GM12875 (cell line): ENCODE measurements at regions not wholly inside any gene's neighbourhood (a gene's known extent, or its start where the extent isn't known, plus 50 kb on each side); places are given as distances from the start of the nearest gene placed in this dataset.

Experiments
- H3K4me3 ChIP-seq: one replicate; pipeline ENCODE4 v1.5.1; 2011; ENCODE audit warnings: low read depth, low read length, control low read depth
- TF ChIP-seq, protein P1 (sequence below): IDR thresholded peaks from 2 replicates; pipeline ENCODE4 v1.5.1; 2011; ENCODE audit warnings: low read depth, mild to moderate bottlenecking, control low read depth, inconsistent platforms, low read length, moderate library complexity, borderline replicate concordance; ENCODE audit not compliant: insufficient read depth

- H3K4me3 ChIP-seq, result no peak overlapping the region
- TF ChIP-seq, protein P1, sequence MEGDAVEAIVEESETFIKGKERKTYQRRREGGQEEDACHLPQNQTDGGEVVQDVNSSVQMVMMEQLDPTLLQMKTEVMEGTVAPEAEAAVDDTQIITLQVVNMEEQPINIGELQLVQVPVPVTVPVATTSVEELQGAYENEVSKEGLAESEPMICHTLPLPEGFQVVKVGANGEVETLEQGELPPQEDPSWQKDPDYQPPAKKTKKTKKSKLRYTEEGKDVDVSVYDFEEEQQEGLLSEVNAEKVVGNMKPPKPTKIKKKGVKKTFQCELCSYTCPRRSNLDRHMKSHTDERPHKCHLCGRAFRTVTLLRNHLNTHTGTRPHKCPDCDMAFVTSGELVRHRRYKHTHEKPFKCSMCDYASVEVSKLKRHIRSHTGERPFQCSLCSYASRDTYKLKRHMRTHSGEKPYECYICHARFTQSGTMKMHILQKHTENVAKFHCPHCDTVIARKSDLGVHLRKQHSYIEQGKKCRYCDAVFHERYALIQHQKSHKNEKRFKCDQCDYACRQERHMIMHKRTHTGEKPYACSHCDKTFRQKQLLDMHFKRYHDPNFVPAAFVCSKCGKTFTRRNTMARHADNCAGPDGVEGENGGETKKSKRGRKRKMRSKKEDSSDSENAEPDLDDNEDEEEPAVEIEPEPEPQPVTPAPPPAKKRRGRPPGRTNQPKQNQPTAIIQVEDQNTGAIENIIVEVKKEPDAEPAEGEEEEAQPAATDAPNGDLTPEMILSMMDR, result no peak
Measured at GRCh38 chr16:80231121-80231520, 309.7 kb upstream of the DYNLRB2 start.

DNA sequence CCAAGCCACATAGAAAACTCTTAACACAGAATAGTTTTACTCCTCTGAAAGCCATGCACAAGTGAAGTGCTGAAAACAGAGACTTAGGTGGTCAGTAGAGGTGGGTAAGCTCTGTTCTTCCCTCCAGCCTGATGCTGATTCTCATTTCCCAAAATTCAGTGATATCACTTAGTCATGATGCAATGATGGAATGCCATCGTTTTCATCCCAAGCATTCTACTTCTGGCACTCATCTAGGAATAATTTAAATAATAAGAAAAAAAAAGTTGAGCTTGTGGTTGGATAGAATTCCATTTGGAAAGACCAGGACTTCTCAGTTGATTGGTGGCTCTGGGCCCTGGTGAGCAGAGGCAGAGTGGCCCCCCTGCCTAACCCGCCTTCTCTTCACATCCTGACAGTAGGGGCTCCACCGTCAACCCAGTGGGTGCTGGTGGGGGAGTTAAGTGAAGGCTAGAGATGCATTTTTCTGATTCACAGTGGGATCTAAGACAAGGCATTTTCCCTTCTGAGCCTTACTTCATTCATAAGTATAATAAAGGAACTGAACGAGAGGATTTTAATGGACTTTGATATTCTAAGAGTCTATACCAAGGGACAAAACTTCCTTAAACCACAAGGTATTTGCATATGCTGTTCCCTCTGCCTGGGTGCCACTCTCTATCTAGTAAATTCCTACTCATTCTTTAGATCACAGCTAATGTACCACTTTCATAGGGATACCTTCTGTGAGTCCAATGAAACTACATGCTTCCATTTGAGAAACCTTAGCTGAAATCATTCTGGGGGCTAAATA lies 310.3 kb upstream of the DYNLRB2 start:
- no peak overlapping the region for H3K4me3 ChIP-seq
- TF ChIP-seq, protein P1, result no peak

GRCh38 chr16:80226499-80226898 lies 314.3 kb upstream of the DYNLRB2 start:
- no peak overlapping the region for H3K4me3 ChIP-seq
- TF ChIP-seq, protein P1, result no peak

GRCh38 chr16:80210787-80211186 lies 330.0 kb upstream of the DYNLRB2 start:
- no peak overlapping the region for H3K4me3 ChIP-seq
- TF ChIP-seq, protein P1, result no peak

DNA sequence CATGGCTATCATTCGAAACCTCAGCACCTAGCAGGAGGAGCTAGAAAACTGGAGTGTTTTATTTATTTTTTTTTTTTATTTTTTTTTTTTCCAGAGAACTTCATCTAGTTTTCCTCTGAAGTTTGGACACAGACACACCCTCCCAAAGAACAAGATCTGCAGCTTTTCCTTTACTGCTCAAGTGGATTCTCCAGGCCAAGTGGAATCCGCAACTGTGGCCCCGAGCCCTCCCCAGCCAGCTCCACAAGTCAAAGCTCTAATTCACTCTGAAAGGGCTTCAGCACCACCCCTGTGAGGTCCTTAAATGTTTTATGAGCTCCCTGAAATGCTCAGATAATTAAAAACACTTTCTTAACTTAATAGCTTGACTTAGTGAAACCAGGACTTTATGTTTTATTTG lies 332.1 kb upstream of the DYNLRB2 start:
- TF ChIP-seq, protein P1, result no peak
- no peak overlapping the region for H3K4me3 ChIP-seq

DNA sequence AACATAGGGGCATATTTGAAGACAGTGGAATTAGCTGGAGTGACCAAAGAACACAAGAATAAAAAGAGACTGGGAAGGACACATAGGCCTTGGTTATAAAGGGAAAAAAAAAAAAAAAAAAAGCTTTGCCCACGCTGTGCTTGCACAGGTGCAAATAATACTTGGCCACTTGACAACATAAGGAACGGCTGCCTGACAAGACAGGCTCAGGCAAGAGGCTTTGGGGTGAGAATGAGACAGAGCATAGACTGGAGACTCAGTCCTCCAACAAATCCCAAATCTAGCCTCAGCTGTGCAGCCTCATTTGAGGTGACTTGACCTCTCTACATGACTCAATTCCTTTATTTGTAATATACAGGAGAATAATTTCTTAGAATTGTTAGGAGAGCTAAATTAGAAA lies 332.8 kb upstream of the DYNLRB2 start:
- no peak overlapping the region for H3K4me3 ChIP-seq
- TF ChIP-seq, protein P1, result no peak

GRCh38 chr16:80203821-80204220 lies 337.0 kb upstream of the DYNLRB2 start:
- TF ChIP-seq, protein P1, result no peak
- H3K4me3 ChIP-seq, result no peak overlapping the region
